AG04450 (cell line): ENCODE measurements at regions not wholly inside any gene's neighbourhood (a gene's known extent, or its start where the extent isn't known, plus 50 kb on each side); places are given as distances from the start of the nearest gene placed in this dataset.

ENCODE experiments used
- CTCF ChIA-PET: fragments of 300-600, 350-600 bp; formaldehyde crosslinking; extraction: SDS; loops from one replicate; lab custom pipeline; 2022; ENCODE audit warnings: antibody characterized with exemption, inconsistent platforms; lab: Charles Lee
- POLR2A ChIA-PET: fragments of 350-600 bp; formaldehyde crosslinking; extraction: SDS; loops from one replicate; lab custom pipeline; 2021; ENCODE audit warnings: antibody characterized with exemption, inconsistent platforms; lab: Yijun Ruan, JAX
- DNase-seq: peaks from one replicate; pipeline ENCODE4 v3.0.0-alpha.2; 2011; ENCODE audit warnings: low read depth, low spot score
- H3K27ac ChIP-seq: one replicate; pipeline ENCODE4 v1.5.1; 2012; ENCODE audit warnings: low read depth, low read length, control low read depth
- H3K27me3 ChIP-seq: one replicate; pipeline ENCODE4 v1.6.0; 2012; ENCODE audit warnings: low read length; ENCODE audit not compliant: control insufficient read depth, insufficient read depth
- H3K4me3 ChIP-seq: 2 replicates; pipeline ENCODE4 v1.5.1; 2011; ENCODE audit warnings: mild to moderate bottlenecking, low read depth, low read length, control low read depth
- H3K9me3 ChIP-seq: 2 replicates; pipeline ENCODE4 v1.5.1; 2012; ENCODE audit warnings: low read length; ENCODE audit not compliant: control insufficient read depth, insufficient read depth
- TF ChIP-seq, protein P1 (sequence below): IDR thresholded peaks from 2 replicates; pipeline ENCODE4 v1.5.1; 2011; ENCODE audit warnings: low read depth, low read length, control low read depth, inconsistent platforms

DNA sequence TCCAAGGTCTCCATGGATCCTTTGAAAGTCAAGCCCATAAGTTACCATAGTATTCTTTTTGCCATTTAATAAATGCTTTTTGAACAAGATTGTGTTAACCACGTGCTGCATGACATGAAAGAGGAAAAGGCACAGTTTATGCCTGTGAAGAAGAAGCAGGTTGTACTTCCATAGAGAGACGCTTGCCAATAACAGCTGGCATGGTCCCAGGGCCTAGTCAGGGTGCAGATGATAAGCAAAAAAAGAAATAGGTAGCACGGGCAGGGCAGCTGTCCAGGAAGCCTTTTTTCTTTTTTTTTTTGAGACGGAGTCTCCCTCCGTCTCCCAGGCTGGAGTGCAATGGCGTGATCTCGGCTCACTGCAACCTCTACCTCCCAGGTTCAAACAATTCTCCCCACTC lies 71.8 kb upstream of the CLINT1 start:
- CTCF ChIA-PET, result no interaction called here

GRCh38 chr5:157926977-157927376 lies 68.0 kb upstream of the CLINT1 start:
- ChIA-PET CTCF (interaction anchor here (1.0 to 1.4 kb wide), 2 partner anchors 21 to 67 kb away, joined by 3 to 4 read pairs; no protein-coding TSS in a partner anchor), POLR2A (no interaction called here)
- DNase-seq, result no peak
- H3K27ac ChIP-seq, result no peak overlapping the region
- H3K4me3 ChIP-seq, result no peak overlapping the region
- TF ChIP-seq, protein P1, sequence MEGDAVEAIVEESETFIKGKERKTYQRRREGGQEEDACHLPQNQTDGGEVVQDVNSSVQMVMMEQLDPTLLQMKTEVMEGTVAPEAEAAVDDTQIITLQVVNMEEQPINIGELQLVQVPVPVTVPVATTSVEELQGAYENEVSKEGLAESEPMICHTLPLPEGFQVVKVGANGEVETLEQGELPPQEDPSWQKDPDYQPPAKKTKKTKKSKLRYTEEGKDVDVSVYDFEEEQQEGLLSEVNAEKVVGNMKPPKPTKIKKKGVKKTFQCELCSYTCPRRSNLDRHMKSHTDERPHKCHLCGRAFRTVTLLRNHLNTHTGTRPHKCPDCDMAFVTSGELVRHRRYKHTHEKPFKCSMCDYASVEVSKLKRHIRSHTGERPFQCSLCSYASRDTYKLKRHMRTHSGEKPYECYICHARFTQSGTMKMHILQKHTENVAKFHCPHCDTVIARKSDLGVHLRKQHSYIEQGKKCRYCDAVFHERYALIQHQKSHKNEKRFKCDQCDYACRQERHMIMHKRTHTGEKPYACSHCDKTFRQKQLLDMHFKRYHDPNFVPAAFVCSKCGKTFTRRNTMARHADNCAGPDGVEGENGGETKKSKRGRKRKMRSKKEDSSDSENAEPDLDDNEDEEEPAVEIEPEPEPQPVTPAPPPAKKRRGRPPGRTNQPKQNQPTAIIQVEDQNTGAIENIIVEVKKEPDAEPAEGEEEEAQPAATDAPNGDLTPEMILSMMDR, result no peak
- H3K9me3 ChIP-seq, result no peaks in the 10 kb centered on the region; the same call in 1 of the 2 replicates
- no peaks in the 10 kb centered on the region for H3K27me3 ChIP-seq

More for the DNA sequence above, 71.8 kb upstream of the CLINT1 start:
- no peaks in the 10 kb centered on the region for H3K27me3 ChIP-seq
- H3K9me3 ChIP-seq, result no peaks in the 10 kb centered on the region; the same call in 1 of the 2 replicates
- TF ChIP-seq, protein P1, result no peak
- no peak overlapping the region for H3K4me3 ChIP-seq
- POLR2A ChIA-PET, result no interaction called here
- no peak overlapping the region for H3K27ac ChIP-seq
- no peak for DNase-seq

DNA sequence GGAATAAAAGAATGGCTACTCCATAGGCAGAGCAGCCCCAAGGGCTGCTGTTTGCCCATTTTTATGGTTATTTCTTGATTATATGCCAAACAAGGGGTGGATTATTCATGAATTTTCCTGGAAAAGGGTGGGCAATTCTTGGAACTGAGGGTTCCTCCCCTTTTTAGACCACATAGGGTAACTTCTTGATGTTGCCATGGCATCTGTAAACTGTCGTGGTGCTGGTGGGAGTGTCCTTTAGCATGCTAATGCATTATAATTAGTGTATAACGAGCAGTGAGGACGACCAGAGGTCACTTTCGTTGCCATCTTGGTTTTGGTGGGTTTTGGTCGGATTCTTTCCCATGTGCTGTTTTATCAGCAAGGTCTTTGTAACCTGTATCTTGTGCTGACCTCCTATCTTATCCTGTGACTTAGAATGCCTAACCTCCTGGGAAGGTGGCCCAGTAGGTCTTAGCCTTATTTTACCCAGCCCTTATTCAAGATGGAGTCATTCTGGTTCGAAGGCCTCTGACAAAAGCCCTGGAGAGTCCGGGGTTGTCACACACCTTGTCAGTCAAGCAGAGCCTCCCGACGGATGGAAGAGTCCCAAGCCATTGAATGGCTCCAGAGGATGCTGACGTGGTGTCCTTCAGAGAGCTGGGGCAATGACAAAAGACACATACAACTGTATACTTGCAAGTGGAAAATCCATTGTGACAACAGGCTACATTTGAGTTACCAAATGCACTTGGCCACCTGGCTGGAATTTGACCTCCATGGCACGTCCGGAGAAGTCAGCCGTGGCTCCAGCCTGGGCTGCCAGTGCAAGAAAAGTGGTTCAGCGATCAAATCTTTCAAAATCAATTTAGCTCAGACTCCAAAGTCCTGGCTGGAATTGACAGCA lies 67.1 kb upstream of the CLINT1 start:
- no peaks in the 10 kb centered on the region for H3K27me3 ChIP-seq
- ChIA-PET CTCF (interaction anchor here (1.0 to 1.4 kb wide), 2 partner anchors 22 to 68 kb away, joined by 3 to 4 read pairs; no protein-coding TSS in a partner anchor), POLR2A (no interaction called here)
- no peak for DNase-seq
- no peak overlapping the region for H3K27ac ChIP-seq
- TF ChIP-seq, protein P1, result no peak
- H3K9me3 ChIP-seq, result no peaks in the 10 kb centered on the region; the same call in 1 of the 2 replicates
- H3K4me3 ChIP-seq, result no peak overlapping the region

DNA sequence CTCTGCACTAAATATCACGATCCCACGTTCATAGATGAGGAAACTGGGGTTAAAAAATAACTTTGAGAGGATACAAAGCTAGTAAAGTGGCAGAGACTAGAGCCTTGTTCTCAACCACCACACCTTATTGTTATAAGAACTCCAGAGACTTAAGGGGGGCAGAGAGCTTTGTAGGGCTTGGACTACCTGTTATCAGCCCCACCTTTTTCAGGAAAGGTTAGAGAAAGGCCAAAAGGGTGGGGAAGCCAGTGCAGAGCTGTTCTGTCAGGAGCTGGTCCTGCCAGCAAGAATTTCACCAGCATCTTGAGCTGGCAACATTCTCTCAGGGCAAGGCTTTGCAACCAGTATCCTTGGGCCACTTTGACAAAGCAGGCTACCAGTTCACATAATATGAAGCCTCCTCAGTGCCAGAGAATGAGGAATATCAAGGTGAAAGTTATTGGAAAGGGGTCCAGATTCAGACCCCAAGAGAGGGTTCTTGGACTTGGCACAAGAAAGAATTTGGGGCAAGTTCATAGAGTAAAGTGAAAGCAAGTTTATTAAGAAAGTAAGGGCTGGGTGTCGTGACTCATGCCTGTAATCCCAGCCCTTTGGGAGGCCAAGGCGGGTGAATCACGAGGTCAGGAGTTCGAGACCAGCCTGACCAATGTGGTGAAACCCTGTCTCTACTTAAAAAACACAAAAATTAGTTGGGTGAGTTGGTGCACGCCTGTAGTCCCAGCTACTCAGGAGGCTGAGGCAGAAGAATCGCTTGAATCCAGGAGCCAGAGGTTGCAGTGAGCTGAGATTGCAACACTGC lies 66.2 kb upstream of the CLINT1 start:
- TF ChIP-seq, protein P1, result no peak
- CTCF ChIA-PET, result interaction anchor here (0.9 to 1.2 kb wide), 2 partner anchors 24 to 150 kb away, joined by 3 read pairs; no protein-coding TSS in a partner anchor
- POLR2A ChIA-PET, result interaction anchor here (0.6 kb wide), 1 partner anchor 34 kb away, joined by 3 read pairs; no protein-coding TSS in a partner anchor
- Histone ChIP-seq H3K27ac (no peak overlapping the region), H3K9me3 (no peaks in the 10 kb centered on the region), H3K4me3 (no peak overlapping the region), H3K27me3 (no peaks in the 10 kb centered on the region)
- no peak for DNase-seq
